IPS-20b (cell line): ENCODE measurements at regions not wholly inside any gene's neighbourhood (a gene's known extent, or its start where the extent isn't known, plus 50 kb on each side); places are given as distances from the start of the nearest gene placed in this dataset.
"Not testable (repeated sequence)": the region's sequence is repeated elsewhere in the genome, so short reads cannot be mapped to it uniquely, and the experiment has no call there.

Experiments
- H3K27ac ChIP-seq: one replicate; pipeline ENCODE4 v1.5.1; 2013; ENCODE audit warnings: low read length
- H3K27me3 ChIP-seq: 2 replicates; pipeline ENCODE4 v1.6.1; 2013; ENCODE audit warnings: mild to moderate bottlenecking, low read length, inconsistent platforms; ENCODE audit not compliant: insufficient read depth
- H3K36me3 ChIP-seq: 2 replicates; pipeline ENCODE4 v1.6.1; 2013; ENCODE audit warnings: low read depth, mild to moderate bottlenecking, inconsistent platforms, low read length, moderate library complexity; ENCODE audit not compliant: insufficient read depth
- H3K4me1 ChIP-seq: 2 replicates; pipeline ENCODE4 v1.6.1; 2013; ENCODE audit warnings: mild to moderate bottlenecking, control low read depth, inconsistent platforms, low read length, moderate library complexity; ENCODE audit not compliant: insufficient read depth
- H3K4me3 ChIP-seq: 2 replicates; pipeline ENCODE4 v1.5.1; 2013; ENCODE audit warnings: mild to moderate bottlenecking, low read length, inconsistent platforms
- H3K9ac ChIP-seq: 2 replicates; pipeline ENCODE4 v1.6.1; 2013; ENCODE audit warnings: low read depth, mild to moderate bottlenecking, inconsistent platforms, low read length, moderate library complexity
- H3K9me3 ChIP-seq: 2 replicates; pipeline ENCODE4 v1.6.1; 2013; ENCODE audit warnings: mild to moderate bottlenecking, low read depth, low read length, inconsistent platforms; ENCODE audit not compliant: insufficient read depth

- H3K4me3 ChIP-seq: no peak overlapping the region
- H3K9me3 ChIP-seq: peaks cover 55% of the 10 kb centered on the region
- H3K36me3 ChIP-seq: no peaks in the 10 kb centered on the region
- no peaks in the 10 kb centered on the region for H3K27me3 ChIP-seq
- no peaks in the 10 kb centered on the region for H3K4me1 ChIP-seq
- no peak overlapping the region for H3K9ac ChIP-seq
- H3K27ac ChIP-seq: no peak overlapping the region
Observed at GRCh38 chr15:19992428-19992827, 549.2 kb downstream of the GOLGA6L6 start.

DNA sequence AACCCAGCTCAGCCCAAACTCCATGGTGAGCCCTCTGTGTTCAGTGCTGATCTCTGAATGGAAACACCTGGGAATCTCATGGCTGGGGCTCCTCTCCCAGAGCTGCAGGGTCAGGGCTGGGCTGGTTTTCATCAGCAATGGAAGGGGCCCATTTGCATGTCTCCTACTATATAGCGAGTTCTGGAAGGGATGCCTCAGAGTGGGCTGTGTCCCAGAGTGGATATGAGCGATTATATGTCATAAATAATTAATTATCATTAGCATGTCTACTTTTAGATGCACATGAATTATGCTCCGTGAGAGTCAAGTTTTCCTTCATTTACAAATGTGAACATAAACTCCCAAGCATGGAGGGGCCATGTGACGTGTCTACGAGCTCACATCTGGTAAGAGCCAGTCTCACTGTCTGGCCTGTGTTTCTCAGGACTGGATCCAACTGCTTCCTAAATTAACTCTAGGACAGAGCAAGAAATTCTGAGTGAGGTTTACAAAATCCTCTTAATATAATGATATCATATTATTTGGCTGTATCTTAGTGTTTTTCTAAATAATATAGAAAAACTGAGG is 553.4 kb downstream of the GOLGA6L6 start:
- no peak overlapping the region for H3K9ac ChIP-seq
- no peak overlapping the region for H3K27ac ChIP-seq
- no peaks in the 10 kb centered on the region for H3K27me3 ChIP-seq
- H3K4me1 ChIP-seq: no peaks in the 10 kb centered on the region
- H3K9me3 ChIP-seq: peaks cover 78% of the 10 kb centered on the region
- H3K4me3 ChIP-seq: no peak overlapping the region
- H3K36me3 ChIP-seq: no peaks in the 10 kb centered on the region

GRCh38 chr15:19987389-19988048 is 554.1 kb downstream of the GOLGA6L6 start:
- H3K4me3 ChIP-seq: no peak overlapping the region
- H3K27ac ChIP-seq: no peak overlapping the region
- H3K9ac ChIP-seq: no peak overlapping the region
- no peaks in the 10 kb centered on the region for H3K36me3 ChIP-seq
- peaks cover 79% of the 10 kb centered on the region for H3K9me3 ChIP-seq
- no peaks in the 10 kb centered on the region for H3K4me1 ChIP-seq
- no peaks in the 10 kb centered on the region for H3K27me3 ChIP-seq

- Histone ChIP-seq H3K36me3 (no peaks in the 10 kb centered on the region), H3K9me3 (peaks cover 75% of the 10 kb centered on the region), H3K4me1 (no peaks in the 10 kb centered on the region), H3K27ac (no peak overlapping the region), H3K4me3 (no peak overlapping the region), H3K27me3 (no peaks in the 10 kb centered on the region), H3K9ac (no peak overlapping the region)
Observed at GRCh38 chr15:19984101-19984500, 557.5 kb downstream of the GOLGA6L6 start.

- Histone ChIP-seq H3K4me3 (no peak overlapping the region), H3K27me3 (no peaks in the 10 kb centered on the region), H3K9ac (no peak overlapping the region), H3K4me1 (no peaks in the 10 kb centered on the region), H3K9me3 (peaks cover 91% of the 10 kb centered on the region), H3K36me3 (no peaks in the 10 kb centered on the region), H3K27ac (no peak overlapping the region)
Observed at GRCh38 chr15:19974998-19975397, 566.6 kb downstream of the GOLGA6L6 start.

DNA sequence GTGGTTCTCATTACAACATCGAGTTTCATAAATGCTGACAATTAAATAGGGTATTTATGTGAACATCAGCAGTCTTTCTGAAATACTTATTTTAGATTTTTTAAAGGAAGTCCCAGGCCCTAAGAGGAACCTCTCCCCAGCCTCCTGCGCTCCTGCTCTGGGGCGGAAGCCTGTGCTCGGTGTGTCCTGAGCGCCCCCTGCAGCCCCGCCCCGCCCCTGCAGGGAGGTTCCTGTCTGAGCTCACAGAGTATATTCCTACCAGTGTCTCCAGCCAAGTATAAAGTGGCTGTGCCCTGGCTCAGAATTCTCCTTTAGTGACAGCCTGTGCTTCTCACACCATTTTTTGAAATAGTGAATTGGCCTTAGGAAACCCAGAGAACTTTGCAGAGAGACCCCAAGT is 567.9 kb downstream of the GOLGA6L6 start:
- Histone ChIP-seq H3K4me1 (no peaks in the 10 kb centered on the region), H3K4me3 (no peak overlapping the region), H3K36me3 (no peaks in the 10 kb centered on the region), H3K27ac (no peak overlapping the region), H3K9ac (no peak overlapping the region), H3K27me3 (no peaks in the 10 kb centered on the region), H3K9me3 (peaks cover 88% of the 10 kb centered on the region)

GRCh38 chr15:19972582-19972981 is 569.0 kb downstream of the GOLGA6L6 start:
- H3K36me3 ChIP-seq, H3K4me3 ChIP-seq, H3K27ac ChIP-seq, H3K4me1 ChIP-seq, H3K9ac ChIP-seq, H3K27me3 ChIP-seq: not testable (repeated sequence)
- H3K9me3 ChIP-seq: peaks cover 89% of the 10 kb centered on the region

DNA sequence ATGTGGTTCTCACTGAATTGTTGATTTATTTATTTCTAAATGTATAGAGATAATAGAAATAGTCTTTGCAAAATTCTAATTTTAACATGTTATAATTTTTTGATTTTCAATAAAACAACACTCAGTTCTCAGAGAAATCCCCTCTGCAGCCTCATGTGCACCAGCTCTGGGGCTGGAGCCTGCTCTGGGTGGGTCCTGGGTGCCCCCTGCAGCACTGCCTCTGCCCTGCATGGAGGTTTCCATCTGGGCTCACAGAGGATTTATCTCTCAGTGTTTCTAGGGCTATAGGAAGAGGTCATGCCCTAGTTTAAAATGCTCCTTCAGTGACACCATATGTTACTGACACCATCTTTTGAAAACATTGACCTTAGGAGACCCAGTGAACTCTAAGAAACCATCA is 576.0 kb downstream of the GOLGA6L6 start:
- not testable (repeated sequence) for H3K27ac ChIP-seq, H3K4me3 ChIP-seq, H3K36me3 ChIP-seq, H3K27me3 ChIP-seq, H3K9ac ChIP-seq, H3K4me1 ChIP-seq
- H3K9me3 ChIP-seq: peaks cover 86% of the 10 kb centered on the region

DNA sequence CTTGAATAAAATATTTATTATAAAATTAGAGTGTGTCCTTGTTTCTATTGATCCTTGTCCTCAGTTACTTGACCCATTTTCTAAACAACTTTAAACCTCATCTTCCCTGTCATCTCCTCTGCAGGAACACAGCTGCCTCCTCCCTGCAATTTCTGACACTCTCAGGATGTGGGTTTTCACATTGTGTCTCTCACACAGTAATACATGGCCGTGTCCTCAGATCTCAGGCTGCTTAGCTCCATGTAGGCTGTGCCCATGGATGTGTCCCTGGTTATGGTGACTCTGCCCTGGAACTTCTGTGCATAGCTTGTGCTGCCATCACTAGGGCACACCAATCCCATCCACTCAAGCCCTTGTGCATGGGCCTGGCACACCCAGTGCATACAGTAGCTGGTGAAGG is 577.1 kb downstream of the GOLGA6L6 start:
- not testable (repeated sequence) for H3K27ac ChIP-seq, H3K36me3 ChIP-seq, H3K4me3 ChIP-seq, H3K4me1 ChIP-seq, H3K9ac ChIP-seq, H3K27me3 ChIP-seq
- peaks cover 84% of the 10 kb centered on the region for H3K9me3 ChIP-seq

- H3K36me3 ChIP-seq: no peaks in the 10 kb centered on the region
- no peak overlapping the region for H3K4me3 ChIP-seq
- no peak overlapping the region for H3K9ac ChIP-seq
- H3K9me3 ChIP-seq: peaks cover 60% of the 10 kb centered on the region
- no peaks in the 10 kb centered on the region for H3K4me1 ChIP-seq
- no peaks in the 10 kb centered on the region for H3K27me3 ChIP-seq
- no peak overlapping the region for H3K27ac ChIP-seq
Observed at GRCh38 chr15:19956124-19956796, 585.3 kb downstream of the GOLGA6L6 start.

- H3K36me3 ChIP-seq: no peaks in the 10 kb centered on the region
- no peak overlapping the region for H3K27ac ChIP-seq
- H3K4me3 ChIP-seq: no peak overlapping the region
- H3K27me3 ChIP-seq: no peaks in the 10 kb centered on the region
- H3K4me1 ChIP-seq: no peaks in the 10 kb centered on the region
- H3K9me3 ChIP-seq: peaks cover 38% of the 10 kb centered on the region
- no peak overlapping the region for H3K9ac ChIP-seq
Observed at GRCh38 chr15:19944261-19944888, 597.2 kb downstream of the GOLGA6L6 start.

GRCh38 chr15:19943515-19943914 is 598.1 kb downstream of the GOLGA6L6 start:
- no peaks in the 10 kb centered on the region for H3K4me1 ChIP-seq
- H3K9me3 ChIP-seq: peaks cover 39% of the 10 kb centered on the region
- no peaks in the 10 kb centered on the region for H3K27me3 ChIP-seq
- H3K4me3 ChIP-seq: no peak overlapping the region
- no peak overlapping the region for H3K9ac ChIP-seq
- no peaks in the 10 kb centered on the region for H3K36me3 ChIP-seq
- H3K27ac ChIP-seq: no peak overlapping the region
